ENCODE measurements at regions not wholly inside any gene's neighbourhood (a gene's known extent, or its start where the extent isn't known, plus 50 kb on each side); places are given as distances from the start of the nearest gene placed in this dataset.

- no peak overlapping the region for H2AK5ac ChIP-seq (ENCODE audit: low read depth, low read length)
- H3K79me1 ChIP-seq (ENCODE audit: low read depth in 1 of 2, low read length in 2 of 2), result no peaks in the 10 kb centered on the region
- no CpG with 5 or more reads among the region's 1 CpG for WGBS, 2 experiments (ENCODE audit: extremely low coverage in 2 of 2, insufficient read length in 1 of 2)
- no peak overlapping the region for H2BK15ac ChIP-seq (ENCODE audit: low read depth, low read length)
- ATAC-seq (ENCODE audit: low read depth) (no peak), DNase-seq (no peak)
- in situ Hi-C loops (cut with MboI; ENCODE audit: low sequenced_read_pairs), result no loop called here
- ChIA-PET CTCF (interaction anchor here (1.6 kb wide), 1 partner anchor 19 kb away, joined by 4 read pairs; no protein-coding TSS in a partner anchor), POLR2A (ENCODE audit: unreplicated experiment) (no interaction called here)
- no peak overlapping the region for H2AFZ ChIP-seq (replicated peaks; ENCODE audit: low read length, poor library complexity)
- H3K27me3 ChIP-seq (ENCODE audit: control insufficient read depth, insufficient read depth, low read length), result no peaks in the 10 kb centered on the region; the same call in 1 of the 2 replicates
- H3K9me3 ChIP-seq (ENCODE audit: control insufficient read depth, insufficient read depth, low read length), result no peaks in the 10 kb centered on the region
- H3K36me3 ChIP-seq (ENCODE audit: control insufficient read depth, insufficient read depth, low read length), result no peaks in the 10 kb centered on the region
- no peak overlapping the region for H2BK120ac ChIP-seq (ENCODE audit: low read depth, low read length)
- H3K4me3 ChIP-seq (ENCODE audit: insufficient read depth, low read depth, low read length), result no peak overlapping the region
- no peak overlapping the region for H4K8ac ChIP-seq (ENCODE audit: low read depth in 2 of 2, low read length in 2 of 2)
- intact Hi-C loops (cut with micrococcal nuclease), result no loop called here
- no TSS peak for BruUV-seq (replicated peaks)
- H3K9ac ChIP-seq (ENCODE audit: low read depth, low read length), result no peak overlapping the region
- H3K23ac ChIP-seq (ENCODE audit: low read depth, low read length), result no peak overlapping the region
- no peak overlapping the region for H2BK5ac ChIP-seq (ENCODE audit: low read depth, low read length, poor library complexity, severe bottlenecking)
- no peak overlapping the region for H3K14ac ChIP-seq (replicated peaks; ENCODE audit: low read depth, low read length)
- no peaks in the 10 kb centered on the region for H4K20me1 ChIP-seq (ENCODE audit: insufficient read depth, low read length)
- H3K27ac ChIP-seq (ENCODE audit: insufficient read depth, low read length), result no peak overlapping the region
- no peak overlapping the region for H3K56ac ChIP-seq (ENCODE audit: extremely low read depth, insufficient read depth, low read length)
- no peak overlapping the region for H4K5ac ChIP-seq (ENCODE audit: low read depth, low read length)
- no peak overlapping the region for H2AK9ac ChIP-seq (replicated peaks; ENCODE audit: low read depth, low read length, poor library complexity)
- no peaks in the 10 kb centered on the region for H3K4me1 ChIP-seq (ENCODE audit: control insufficient read depth, insufficient read depth, low read length)
- no peak overlapping the region for H3K4me2 ChIP-seq (ENCODE audit: low read depth, low read length)
- no peak overlapping the region for H3K18ac ChIP-seq (ENCODE audit: low read depth, low read length)
- no peak overlapping the region for H2BK20ac ChIP-seq (ENCODE audit: low read depth, low read length)
- H3K4ac ChIP-seq (ENCODE audit: low read depth, low read length), result no peak overlapping the region
- dilution Hi-C loops (cut with HindIII; ENCODE audit: low sequenced_read_pairs, unreplicated experiment), result no loop called here
- no peak overlapping the region for H4K91ac ChIP-seq (ENCODE audit: insufficient read depth, low read depth, low read length)
- no peaks in the 10 kb centered on the region for H3K9me1 ChIP-seq (ENCODE audit: insufficient read depth, low read length)
- TF ChIP-seq CEBPB (IDR thresholded peaks at IDR 0.05; ENCODE audit: low read depth, low read length) (no peak), CHD1 (IDR thresholded peaks at IDR 0.05; ENCODE audit: low read depth, low read length) (no peak), FOS (IDR thresholded peaks at IDR 0.05; ENCODE audit: low read depth, low read length) (no peak), SMC3 (IDR thresholded peaks at IDR 0.05; ENCODE audit: low read depth, low read length) (no peak), MAZ (IDR thresholded peaks at IDR 0.05; ENCODE audit: borderline replicate concordance, low read depth, low read length) (no peak), ELK1 (IDR thresholded peaks at IDR 0.05; ENCODE audit: borderline replicate concordance, low read depth, low read length) (no peak), NFE2L2 (IDR thresholded peaks at IDR 0.05; ENCODE audit: low read depth, low read length) (no peak), RCOR1 (IDR thresholded peaks at IDR 0.05; ENCODE audit: insufficient replicate concordance, low read length) (no peak)
- TF ChIP-seq, protein P1, sequence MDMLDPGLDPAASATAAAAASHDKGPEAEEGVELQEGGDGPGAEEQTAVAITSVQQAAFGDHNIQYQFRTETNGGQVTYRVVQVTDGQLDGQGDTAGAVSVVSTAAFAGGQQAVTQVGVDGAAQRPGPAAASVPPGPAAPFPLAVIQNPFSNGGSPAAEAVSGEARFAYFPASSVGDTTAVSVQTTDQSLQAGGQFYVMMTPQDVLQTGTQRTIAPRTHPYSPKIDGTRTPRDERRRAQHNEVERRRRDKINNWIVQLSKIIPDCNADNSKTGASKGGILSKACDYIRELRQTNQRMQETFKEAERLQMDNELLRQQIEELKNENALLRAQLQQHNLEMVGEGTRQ (IDR thresholded peaks at IDR 0.05; ENCODE audit: low read depth, low read length), result no peak
Measured at GRCh38 chr2:181340891-181341290, 116.3 kb upstream of the ITGA4 start.
